Mucosa of stomach (tissue), 1 donor: ENCODE measurements at regions not wholly inside any gene's neighbourhood (a gene's known extent, or its start where the extent isn't known, plus 50 kb on each side); places are given as distances from the start of the nearest gene placed in this dataset.

Experiments used
- H3K27me3 ChIP-seq: one replicate; pipeline ENCODE4 v1.7.0; 2013; ENCODE audit warnings: mild to moderate bottlenecking, low read length; ENCODE audit not compliant: control insufficient read depth, insufficient read depth
- H3K36me3 ChIP-seq: one replicate; pipeline ENCODE4 v1.7.0; 2013; ENCODE audit warnings: low read length; ENCODE audit not compliant: control insufficient read depth, insufficient read depth
- H3K4me1 ChIP-seq: one replicate; pipeline ENCODE4 v1.7.0; 2013; ENCODE audit warnings: mild to moderate bottlenecking, low read length; ENCODE audit not compliant: control insufficient read depth, insufficient read depth
- H3K4me3 ChIP-seq: one replicate; pipeline ENCODE4 v1.7.0; 2013; ENCODE audit warnings: low read length
- H3K9ac ChIP-seq: one replicate; pipeline ENCODE4 v1.7.0; 2013; ENCODE audit warnings: mild to moderate bottlenecking, low read length, moderate library complexity
- H3K9me3 ChIP-seq: one replicate; pipeline ENCODE4 v1.7.0; 2013; ENCODE audit warnings: mild to moderate bottlenecking, low read length, moderate library complexity; ENCODE audit not compliant: control insufficient read depth
- donor health status: Pancreatic carcinoma.

DNA sequence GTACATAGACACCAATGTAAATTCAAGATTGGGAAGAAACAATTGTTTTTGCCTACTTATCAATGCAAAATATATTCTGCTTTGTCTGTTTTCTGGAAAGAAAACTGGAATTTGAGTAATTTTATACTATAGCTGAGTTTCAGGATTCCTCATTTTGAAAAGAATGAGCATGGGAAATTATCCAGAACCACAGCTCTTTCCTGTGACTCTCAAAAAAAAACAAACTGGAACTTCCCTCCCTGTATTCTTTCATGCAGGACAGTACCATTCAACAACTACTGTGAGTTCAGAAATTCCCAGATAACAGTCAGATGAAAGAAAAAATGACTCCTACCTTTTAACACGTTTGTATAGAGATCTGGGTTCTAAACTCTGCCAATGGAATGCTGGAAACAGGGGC, 372.4 kb downstream of the TGFB2 start:
- Histone ChIP-seq H3K4me1 (no peaks in the 10 kb centered on the region), H3K9me3 (no peaks in the 10 kb centered on the region), H3K4me3 (no peak overlapping the region), H3K36me3 (no peaks in the 10 kb centered on the region), H3K9ac (no peak overlapping the region), H3K27me3 (no peaks in the 10 kb centered on the region)

DNA sequence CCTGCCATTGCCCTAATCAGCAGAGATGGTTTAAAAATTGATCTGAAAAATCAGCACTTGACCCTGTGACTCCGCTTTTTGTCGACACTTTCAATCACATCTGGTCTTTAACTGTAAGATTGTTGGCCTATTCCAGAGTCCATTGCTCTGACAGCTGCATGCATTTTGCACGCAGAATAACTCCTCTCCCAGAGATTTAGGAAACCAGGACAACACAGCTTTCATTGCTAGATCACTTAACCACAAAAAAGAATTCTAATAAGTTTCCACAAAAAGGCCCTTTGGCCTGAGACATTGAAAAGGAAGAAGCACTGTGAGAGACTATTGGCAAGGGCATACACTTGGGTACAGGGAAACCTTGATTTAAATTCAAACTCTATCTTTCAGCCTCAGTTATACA, 373.1 kb downstream of the TGFB2 start:
- Histone ChIP-seq H3K4me1 (no peaks in the 10 kb centered on the region), H3K9me3 (no peaks in the 10 kb centered on the region), H3K4me3 (no peak overlapping the region), H3K36me3 (no peaks in the 10 kb centered on the region), H3K9ac (no peak overlapping the region), H3K27me3 (no peaks in the 10 kb centered on the region)

DNA sequence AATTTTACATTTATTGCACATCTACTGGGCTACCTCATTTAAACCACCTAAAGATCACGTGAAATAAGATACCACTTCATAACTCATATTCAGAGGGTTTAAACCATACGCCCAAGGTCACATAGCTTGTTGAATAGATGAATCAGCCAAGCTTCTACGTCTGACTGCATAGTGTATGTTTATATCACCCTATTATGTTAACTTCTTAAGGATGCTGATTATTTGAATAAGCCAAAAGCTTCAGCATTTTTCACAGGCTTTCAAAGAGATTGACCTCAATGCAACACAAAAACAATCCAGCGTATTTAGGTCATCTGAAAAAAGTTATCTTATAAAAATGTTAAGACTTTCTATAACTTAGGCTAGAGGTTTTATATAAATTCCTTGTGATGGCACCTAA, 373.8 kb downstream of the TGFB2 start:
- Histone ChIP-seq H3K27me3 (no peaks in the 10 kb centered on the region), H3K36me3 (no peaks in the 10 kb centered on the region), H3K9me3 (no peaks in the 10 kb centered on the region), H3K4me1 (no peaks in the 10 kb centered on the region), H3K4me3 (no peak overlapping the region), H3K9ac (no peak overlapping the region)

DNA sequence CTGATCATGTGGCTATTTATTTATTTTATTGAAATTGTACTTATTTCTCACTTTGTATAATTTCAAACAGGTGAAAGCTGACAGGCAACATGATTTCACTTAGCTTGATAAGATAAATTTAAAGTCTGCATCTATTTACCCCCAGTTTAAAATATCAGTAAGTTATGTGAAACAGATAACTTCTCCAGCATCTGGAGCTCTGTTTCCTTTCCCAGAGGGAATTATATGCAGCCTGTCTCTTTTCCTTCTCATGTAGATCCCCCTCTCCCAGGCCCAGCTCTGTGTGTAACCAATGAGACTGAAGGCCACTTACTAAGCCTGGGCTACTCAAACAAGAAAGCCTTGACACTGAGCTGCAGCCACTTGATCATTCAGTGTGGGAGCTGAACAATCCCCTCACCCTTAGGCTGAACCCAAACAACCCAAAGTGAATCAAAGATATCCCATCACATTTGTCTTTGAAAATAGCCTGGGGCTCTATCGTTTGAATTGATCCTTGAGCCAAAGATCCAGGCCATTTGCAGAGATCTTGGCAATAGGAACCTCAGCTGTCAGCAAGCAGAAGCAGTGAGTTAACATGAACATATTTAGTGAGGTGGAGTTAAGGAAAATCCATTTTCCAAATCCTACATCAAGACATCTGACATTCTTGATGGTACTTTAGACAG, 383.9 kb downstream of the TGFB2 start:
- Histone ChIP-seq H3K4me3 (no peak overlapping the region), H3K27me3 (no peaks in the 10 kb centered on the region)

DNA sequence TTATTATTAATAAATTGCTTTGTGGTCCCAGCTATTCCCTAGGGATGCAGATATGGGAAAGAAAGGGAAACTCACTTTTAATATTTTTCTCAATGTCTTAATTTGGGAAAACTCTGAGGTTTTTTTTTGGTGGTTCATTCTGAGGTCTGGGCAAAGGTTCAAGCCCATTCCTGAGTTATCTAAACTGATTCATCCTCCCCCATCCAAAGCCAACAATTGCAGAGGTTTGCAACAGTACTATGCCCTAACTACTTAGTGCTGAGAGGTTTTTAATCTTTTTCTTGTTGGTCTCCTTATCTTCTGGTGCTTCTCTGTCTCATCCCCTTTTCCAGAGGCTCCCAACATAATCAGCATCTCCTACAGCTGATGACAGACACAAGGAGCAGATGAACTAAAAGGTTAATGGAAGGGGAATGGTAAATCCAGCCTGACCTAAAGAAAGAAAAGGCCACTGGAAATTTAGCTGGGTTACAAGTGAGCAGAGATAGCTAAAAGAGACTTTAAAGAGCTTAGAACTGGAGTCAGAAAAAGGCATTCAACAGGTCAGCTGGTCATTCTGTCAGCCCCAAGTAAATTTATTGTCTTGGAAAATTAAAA, 390.4 kb downstream of the TGFB2 start:
- H3K27me3 ChIP-seq = no peaks in the 10 kb centered on the region
- H3K9ac ChIP-seq = no peak overlapping the region
- H3K9me3 ChIP-seq = no peaks in the 10 kb centered on the region
- H3K36me3 ChIP-seq = no peaks in the 10 kb centered on the region
- no peaks in the 10 kb centered on the region for H3K4me1 ChIP-seq
- H3K4me3 ChIP-seq = no peak overlapping the region

More for the DNA sequence above, 383.9 kb downstream of the TGFB2 start:
- no peak overlapping the region for H3K9ac ChIP-seq
- no peaks in the 10 kb centered on the region for H3K36me3 ChIP-seq
- H3K9me3 ChIP-seq = no peaks in the 10 kb centered on the region
- H3K4me1 ChIP-seq = no peaks in the 10 kb centered on the region

DNA sequence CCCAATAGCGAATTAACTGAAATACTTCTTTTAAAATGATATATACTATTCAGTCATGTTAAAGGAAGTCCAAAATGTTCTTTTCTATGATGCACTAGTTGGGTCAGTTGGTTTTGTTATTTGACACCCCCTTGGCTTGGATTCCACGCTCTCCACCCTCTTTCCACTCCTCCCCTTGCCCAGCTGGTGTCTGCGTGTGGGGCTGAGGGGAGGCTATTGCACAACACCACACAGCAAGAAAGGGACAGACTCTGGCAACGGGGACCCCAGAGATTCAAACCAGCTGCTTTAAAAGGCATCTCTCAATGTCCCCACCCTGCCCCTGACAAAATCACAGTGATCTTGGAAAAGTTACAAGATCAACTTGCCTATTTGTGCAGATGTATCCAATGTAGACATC, 394.3 kb downstream of the TGFB2 start:
- Histone ChIP-seq H3K27me3 (no peaks in the 10 kb centered on the region), H3K36me3 (no peaks in the 10 kb centered on the region), H3K4me1 (no peaks in the 10 kb centered on the region), H3K9ac (no peak overlapping the region), H3K9me3 (no peaks in the 10 kb centered on the region), H3K4me3 (no peak overlapping the region)

DNA sequence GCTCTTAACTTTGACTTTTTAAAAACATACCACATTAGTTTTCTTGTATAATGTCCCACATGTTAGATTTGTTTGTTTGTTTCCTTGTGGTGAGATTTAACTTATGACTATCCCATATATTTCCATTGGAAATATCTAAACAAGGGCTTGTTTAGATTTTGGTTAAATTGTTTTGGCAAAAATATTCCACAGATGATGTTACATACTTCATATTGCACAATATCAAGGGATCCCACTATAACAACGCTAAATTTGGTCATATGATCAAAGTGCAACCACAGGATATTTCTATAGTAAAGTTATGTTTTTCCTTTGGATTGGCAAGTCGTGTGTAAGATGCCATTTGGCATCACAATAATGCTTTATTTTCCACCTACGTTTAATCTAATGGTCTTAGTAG, 396.7 kb downstream of the TGFB2 start:
- Histone ChIP-seq H3K36me3 (no peaks in the 10 kb centered on the region), H3K9ac (no peak overlapping the region), H3K9me3 (no peaks in the 10 kb centered on the region)

DNA sequence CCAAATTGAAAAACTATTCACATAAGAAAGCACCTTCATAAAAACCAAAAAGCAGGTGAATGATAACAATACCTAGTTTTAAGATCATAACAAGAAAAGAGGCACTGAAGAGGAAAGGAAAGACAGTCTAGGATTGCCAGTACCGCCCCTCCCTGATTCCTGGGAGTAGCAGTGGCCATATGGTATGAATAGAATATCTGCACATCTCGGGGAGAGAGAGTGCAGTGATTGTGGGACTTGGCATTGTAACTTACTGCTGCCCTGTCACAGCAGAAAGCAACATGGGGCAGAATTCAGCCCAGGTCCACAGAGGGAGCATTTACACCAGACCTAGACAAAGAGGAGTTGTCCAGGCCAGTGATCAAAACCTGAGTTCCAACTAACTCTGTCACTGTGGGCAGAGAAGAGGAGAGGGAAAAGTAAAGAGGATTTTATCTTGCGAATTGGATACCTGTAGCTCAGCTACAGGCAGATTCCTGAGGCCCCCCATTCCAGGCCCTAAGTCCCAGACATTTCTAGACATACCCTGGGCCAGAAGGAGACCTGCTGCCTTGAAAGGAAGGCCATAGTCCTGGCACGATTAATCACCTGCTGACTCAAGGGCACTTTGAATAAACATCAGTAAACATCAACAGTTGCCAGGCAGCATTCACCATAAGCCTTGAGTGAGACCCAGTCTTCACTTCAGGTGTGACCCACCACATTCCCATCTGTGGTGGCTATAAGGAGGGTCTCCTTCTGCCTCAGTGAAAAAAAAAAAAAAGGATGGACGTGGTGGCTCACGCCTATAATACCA, 397.5 kb downstream of the TGFB2 start:
- H3K9ac ChIP-seq = no peak overlapping the region
- H3K9me3 ChIP-seq = no peaks in the 10 kb centered on the region
- no peaks in the 10 kb centered on the region for H3K36me3 ChIP-seq
- H3K4me1 ChIP-seq = no peaks in the 10 kb centered on the region
- H3K4me3 ChIP-seq = no peak overlapping the region
- no peaks in the 10 kb centered on the region for H3K27me3 ChIP-seq

More for the DNA sequence above, 396.7 kb downstream of the TGFB2 start:
- Histone ChIP-seq H3K4me1 (no peaks in the 10 kb centered on the region), H3K4me3 (no peak overlapping the region), H3K27me3 (no peaks in the 10 kb centered on the region)

DNA sequence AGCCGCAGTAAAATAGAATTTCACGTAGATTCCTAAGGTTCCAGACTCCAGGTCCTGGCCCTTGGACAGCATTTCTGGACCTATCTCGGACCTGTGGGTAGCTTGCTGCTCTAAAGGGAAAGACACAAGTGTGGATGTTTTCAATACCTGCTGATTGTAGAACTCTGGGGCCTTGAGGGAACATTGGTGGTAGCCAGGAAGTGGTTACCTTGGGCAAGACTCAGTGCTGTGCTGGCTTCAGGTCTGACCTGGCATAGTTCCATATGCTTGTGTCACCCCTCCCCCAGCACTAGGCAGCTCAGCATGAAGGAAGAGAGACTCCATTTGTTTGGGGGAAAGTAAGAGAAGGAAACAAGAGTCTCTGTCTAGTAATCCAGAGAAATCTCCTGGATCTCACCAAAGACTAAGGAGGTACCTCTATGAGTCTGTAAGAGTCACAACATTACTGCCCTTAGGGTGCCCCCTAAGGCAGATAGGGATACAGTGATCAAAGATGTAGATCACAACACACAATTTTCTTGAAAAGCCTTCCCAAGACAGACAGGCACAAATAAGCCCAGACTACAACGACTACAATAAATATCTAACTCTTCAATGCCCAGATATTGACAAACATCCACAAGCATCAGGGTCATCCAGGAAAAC, 398.8 kb downstream of the TGFB2 start:
- Histone ChIP-seq H3K9me3 (no peaks in the 10 kb centered on the region), H3K9ac (no peak overlapping the region), H3K4me1 (no peaks in the 10 kb centered on the region), H3K4me3 (no peak overlapping the region), H3K27me3 (no peaks in the 10 kb centered on the region), H3K36me3 (no peaks in the 10 kb centered on the region)

DNA sequence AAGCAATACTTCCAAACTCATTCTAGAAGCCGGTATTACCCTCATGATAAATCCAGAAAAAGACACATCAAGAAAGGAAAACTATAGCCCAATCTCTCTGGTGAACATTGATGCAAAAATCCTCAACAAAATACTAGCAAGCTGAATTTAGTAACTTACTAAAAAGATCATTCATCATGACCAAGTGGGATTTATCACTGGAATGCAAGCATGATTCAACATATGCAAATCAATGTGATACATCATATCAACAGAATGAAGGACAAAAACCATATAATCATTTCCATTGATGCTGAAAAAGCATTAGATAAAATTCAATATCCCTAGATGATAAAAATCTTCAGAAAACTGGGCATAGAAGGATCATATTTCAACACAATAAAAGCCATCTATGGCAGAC, 402.9 kb downstream of the TGFB2 start:
- Histone ChIP-seq H3K9me3 (no peaks in the 10 kb centered on the region), H3K4me1 (no peaks in the 10 kb centered on the region), H3K9ac (no peak overlapping the region), H3K36me3 (no peaks in the 10 kb centered on the region), H3K27me3 (no peaks in the 10 kb centered on the region), H3K4me3 (no peak overlapping the region)

DNA sequence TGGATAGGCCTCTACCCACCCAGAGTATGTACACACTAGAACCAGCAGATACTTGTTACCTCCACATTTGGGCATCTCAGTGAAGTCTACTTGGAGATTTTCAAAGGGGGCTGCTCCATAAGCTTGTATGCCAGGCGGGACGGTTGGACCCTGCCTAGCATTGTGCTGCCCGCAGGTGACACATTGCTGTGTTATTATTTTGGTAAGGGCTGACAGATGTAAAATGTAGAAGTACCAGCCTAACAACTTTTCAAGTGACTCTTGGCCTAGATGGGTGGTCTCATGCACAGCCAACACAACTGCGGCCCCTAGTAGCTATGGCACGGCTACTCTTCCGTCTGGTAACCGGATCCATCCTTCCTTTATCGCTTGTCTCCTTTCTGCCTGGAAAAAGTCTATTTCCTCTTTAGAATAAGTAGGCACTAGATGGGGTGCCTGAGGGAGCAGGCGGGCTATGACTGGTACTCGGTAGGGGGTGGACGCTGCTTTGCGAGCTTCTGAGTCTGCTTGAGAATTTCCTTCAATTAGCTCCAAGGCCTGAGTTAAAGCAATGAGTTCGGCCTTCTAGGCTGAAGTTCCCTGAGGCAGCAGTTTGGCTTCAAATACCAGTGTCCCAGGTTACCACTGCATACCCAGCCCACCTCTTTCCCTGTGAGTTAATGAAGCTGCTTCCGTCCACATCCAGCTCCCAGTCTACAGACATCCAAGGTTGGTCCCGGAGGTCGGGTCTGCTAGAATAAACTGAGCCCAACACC, 405.3 kb downstream of the TGFB2 start:
- Histone ChIP-seq H3K4me3 (no peak overlapping the region), H3K27me3 (no peaks in the 10 kb centered on the region), H3K36me3 (no peaks in the 10 kb centered on the region), H3K4me1 (no peaks in the 10 kb centered on the region), H3K9ac (no peak overlapping the region), H3K9me3 (no peaks in the 10 kb centered on the region)
